Gastroesophageal sphincter (tissue), 4 donors: ENCODE measurements at regions not wholly inside any gene's neighbourhood (a gene's known extent, or its start where the extent isn't known, plus 50 kb on each side); places are given as distances from the start of the nearest gene placed in this dataset.

ENCODE experiments used
- ATAC-seq: fragments of 150-250 bp; one replicate; pipeline ENCODE4 v1.9.1; 2016; ENCODE audit warnings: mild to moderate bottlenecking, moderate library complexity
- H3K27ac ChIP-seq, 4 donors: fragments of 200-600 bp; sonication (generic) in 3 of 4; 1 replicate in 3 of 4; 2 replicates in 1 of 4; pipeline ENCODE4 v1.5.1; 2016 to 2019
- H3K27me3 ChIP-seq: fragments of 200-600 bp; sonication (generic); one replicate; pipeline ENCODE4 v1.5.1; 2019
- H3K36me3 ChIP-seq, 2 donors: fragments of 200-600 bp; sonication (generic); one replicate each; pipeline ENCODE4 v1.5.1; 2019; ENCODE audit warnings: control low read depth in 1 of 2
- H3K4me1 ChIP-seq, 3 donors: fragments of 200-600 bp; sonication (generic); 1 replicate in 2 of 3; 2 replicates in 1 of 3; pipeline ENCODE4 v1.5.1; 2016 to 2019; ENCODE audit warnings: control low read depth in 2 of 3
- H3K4me3 ChIP-seq, 2 donors: fragments of 200-600 bp; sonication (generic); one replicate each; pipeline ENCODE4 v1.5.1; 2019; ENCODE audit warnings: mild to moderate bottlenecking in 1 of 2, moderate library complexity in 1 of 2
- H3K9me3 ChIP-seq, 3 donors: fragments of 200-600 bp; sonication (generic); one replicate each; pipeline ENCODE4 v1.5.1; 2017 to 2019; ENCODE audit warnings: control low read depth in 2 of 3
- EP300 ChIP-seq: sonication (generic); formaldehyde crosslinking; IDR thresholded peaks from one replicate; pipeline ENCODE4 v1.6.1; 2017; ENCODE audit warnings: antibody characterized with exemption, mild to moderate bottlenecking
- POLR2A ChIP-seq, 2 donors: fragments of 450-650 bp; IDR thresholded peaks; one replicate each; pipeline ENCODE4 v1.6.1; 2017; ENCODE audit warnings: antibody characterized with exemption in 2 of 2, mild to moderate bottlenecking in 2 of 2, moderate library complexity in 1 of 2
- POLR2AphosphoS5 ChIP-seq: sonication (generic); formaldehyde crosslinking; IDR thresholded peaks from one replicate; pipeline ENCODE4 v1.6.1; 2017; ENCODE audit warnings: antibody characterized with exemption
- WGBS, 2 donors: methylation state at CpG; one replicate each; pipeline ENCODE4 v1.1.5; 2018; ENCODE audit warnings: low coverage in 1 of 2; 5-methylcytosine and 5-hydroxymethylcytosine counted together
- TF ChIP-seq, protein P1 (sequence below), 4 experiments: fragments of 200-600 bp in 2 of 4; fragments of 450-650 bp in 2 of 4; sonication (generic) in 1 of 4; IDR thresholded peaks; one replicate each; pipeline ENCODE4 v1.5.1; 2017 to 2019; ENCODE audit warnings: antibody characterized with exemption in 4 of 4, mild to moderate bottlenecking in 2 of 4, moderate library complexity in 2 of 4

DNA sequence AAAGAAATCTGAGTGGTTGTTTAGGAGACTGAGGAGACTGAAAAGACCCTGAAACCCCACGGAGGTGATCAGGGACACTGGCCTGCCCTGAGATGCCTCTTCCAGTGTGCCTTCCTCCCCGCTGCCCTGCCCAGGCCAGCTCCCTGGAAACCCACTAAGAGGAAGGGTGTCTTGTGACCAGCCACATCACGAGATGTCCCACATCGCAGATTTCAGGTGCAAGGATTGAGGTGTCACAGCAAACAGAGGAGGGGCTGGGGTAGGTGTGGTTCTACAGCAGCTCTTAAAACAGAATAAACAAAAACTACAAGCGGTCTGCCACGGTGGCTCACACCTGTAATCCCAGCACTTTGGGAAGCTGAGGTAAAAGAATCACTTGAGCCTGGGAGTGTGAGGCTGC, 184.3 kb upstream of the C14orf180 start:
- Histone ChIP-seq H3K9me3 (peaks cover 0 to 45% (median 0%) of the 10 kb centered on the region in 3 donors), H3K4me3 (no peak overlapping the region), H3K27ac (no peak overlapping the region), H3K36me3 (no peaks in the 10 kb centered on the region), H3K4me1 (no peaks in the 10 kb centered on the region), H3K27me3 (peaks cover 53% of the 10 kb centered on the region)
- WGBS, 2 donors = 67 to 89% methylated on average over 2 to 3 of the region's 6 CpGs
- no peak for ATAC-seq
- TF ChIP-seq, protein P1, sequence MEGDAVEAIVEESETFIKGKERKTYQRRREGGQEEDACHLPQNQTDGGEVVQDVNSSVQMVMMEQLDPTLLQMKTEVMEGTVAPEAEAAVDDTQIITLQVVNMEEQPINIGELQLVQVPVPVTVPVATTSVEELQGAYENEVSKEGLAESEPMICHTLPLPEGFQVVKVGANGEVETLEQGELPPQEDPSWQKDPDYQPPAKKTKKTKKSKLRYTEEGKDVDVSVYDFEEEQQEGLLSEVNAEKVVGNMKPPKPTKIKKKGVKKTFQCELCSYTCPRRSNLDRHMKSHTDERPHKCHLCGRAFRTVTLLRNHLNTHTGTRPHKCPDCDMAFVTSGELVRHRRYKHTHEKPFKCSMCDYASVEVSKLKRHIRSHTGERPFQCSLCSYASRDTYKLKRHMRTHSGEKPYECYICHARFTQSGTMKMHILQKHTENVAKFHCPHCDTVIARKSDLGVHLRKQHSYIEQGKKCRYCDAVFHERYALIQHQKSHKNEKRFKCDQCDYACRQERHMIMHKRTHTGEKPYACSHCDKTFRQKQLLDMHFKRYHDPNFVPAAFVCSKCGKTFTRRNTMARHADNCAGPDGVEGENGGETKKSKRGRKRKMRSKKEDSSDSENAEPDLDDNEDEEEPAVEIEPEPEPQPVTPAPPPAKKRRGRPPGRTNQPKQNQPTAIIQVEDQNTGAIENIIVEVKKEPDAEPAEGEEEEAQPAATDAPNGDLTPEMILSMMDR (IDR thresholded peaks at IDR 0.05) = no peak
- TF ChIP-seq POLR2A (IDR thresholded peaks at IDR 0.05) = no peak
- no peak for TF ChIP-seq POLR2AphosphoS5
- TF ChIP-seq EP300 = no peak

DNA sequence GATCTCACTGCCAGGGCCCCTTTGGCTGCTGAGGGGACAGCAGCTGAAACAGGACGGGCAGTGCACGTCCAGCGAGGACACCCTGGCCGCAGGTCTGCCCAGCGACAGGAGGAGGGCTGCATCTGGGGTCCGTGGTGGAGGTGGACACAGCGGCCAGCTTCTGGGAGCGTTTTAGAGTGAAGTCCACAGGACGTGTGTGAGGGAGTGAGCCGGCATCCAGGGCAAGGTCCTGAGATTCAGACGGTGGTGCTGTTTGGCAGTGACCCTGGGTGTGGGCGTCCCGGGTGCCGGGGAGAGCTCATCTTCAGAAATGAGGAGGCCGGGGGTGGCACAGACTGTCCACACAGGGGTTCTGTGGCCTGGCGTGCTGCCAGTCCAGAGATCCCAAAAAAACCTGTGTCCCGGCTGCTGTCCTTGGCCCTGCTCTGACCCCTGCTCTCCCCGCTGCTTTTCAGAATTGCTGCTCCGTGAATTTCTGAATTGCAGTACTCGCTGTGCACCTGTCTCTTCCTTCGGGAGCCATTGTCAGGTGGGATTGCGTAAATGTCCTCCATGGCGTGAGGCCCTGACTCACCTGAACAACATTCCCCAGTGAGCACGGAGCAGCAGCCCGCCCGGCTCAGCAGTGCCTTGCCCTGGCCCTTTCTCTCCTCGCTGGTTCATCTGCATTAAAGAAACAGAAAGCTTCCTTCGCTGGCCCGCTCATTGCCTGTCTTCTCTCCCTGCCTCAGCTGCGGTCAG, 183.5 kb upstream of the C14orf180 start:
- no peak for TF ChIP-seq EP300
- TF ChIP-seq POLR2A (IDR thresholded peaks at IDR 0.05) = no peak
- no peak for TF ChIP-seq POLR2AphosphoS5
- TF ChIP-seq, protein P1 (IDR thresholded peaks at IDR 0.05) = no peak
- Histone ChIP-seq H3K27me3 (peaks cover 53% of the 10 kb centered on the region), H3K9me3 (peaks cover 0 to 48% (median 0%) of the 10 kb centered on the region in 3 donors), H3K4me3 (no peak overlapping the region), H3K4me1 (no peaks in the 10 kb centered on the region), H3K27ac (no peak overlapping the region), H3K36me3 (no peaks in the 10 kb centered on the region)
- WGBS, 2 donors = 85 to 91% methylated on average over 14 to 18 of the region's 30 CpGs
- ATAC-seq = no peak

DNA sequence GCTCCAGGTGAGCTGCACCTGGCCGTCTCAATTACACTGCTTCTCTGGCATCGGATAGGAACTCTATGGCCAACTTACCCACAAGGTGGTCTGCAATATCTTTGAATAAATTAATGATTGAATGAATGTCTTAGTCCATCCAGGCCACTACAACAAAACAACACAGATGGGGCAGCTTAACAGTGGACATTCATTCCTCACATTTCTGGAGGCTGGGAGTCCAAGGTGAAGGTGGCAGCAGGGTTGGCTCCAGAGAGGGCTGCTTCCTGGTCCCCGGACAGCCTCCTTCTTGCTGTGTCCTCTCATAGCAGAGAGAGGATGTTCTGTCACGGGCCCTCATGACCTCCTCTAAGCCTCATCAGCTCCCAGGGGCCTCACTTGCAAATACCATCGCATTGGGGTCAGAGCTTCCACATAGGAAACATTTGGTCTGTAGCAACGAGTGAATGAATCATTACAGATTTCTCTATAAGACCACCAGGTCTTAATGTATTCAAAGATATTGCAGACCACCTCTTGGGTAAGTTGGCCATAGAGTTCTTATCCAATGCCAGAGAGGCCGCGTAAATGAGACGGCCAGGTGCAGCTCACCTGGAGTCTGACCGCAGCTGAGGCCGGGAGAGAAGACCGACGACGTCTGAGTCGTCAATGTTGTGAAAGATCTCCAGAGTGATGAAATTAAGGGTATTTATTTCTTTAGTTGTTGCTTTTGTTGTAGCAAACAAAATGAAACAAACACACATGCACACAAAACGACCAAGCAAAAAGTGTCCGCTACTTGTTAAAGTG, 182.7 kb upstream of the C14orf180 start:
- ATAC-seq = no peak
- Histone ChIP-seq H3K9me3 (peaks cover 0 to 48% (median 0%) of the 10 kb centered on the region in 3 donors), H3K4me3 (no peak overlapping the region), H3K4me1 (no peaks in the 10 kb centered on the region), H3K27me3 (peaks cover 51% of the 10 kb centered on the region), H3K27ac (no peak overlapping the region), H3K36me3 (no peaks in the 10 kb centered on the region)
- TF ChIP-seq POLR2A (IDR thresholded peaks at IDR 0.05) = no peak
- TF ChIP-seq, protein P1 (IDR thresholded peaks at IDR 0.05) = no peak
- no peak for TF ChIP-seq EP300
- no peak for TF ChIP-seq POLR2AphosphoS5
- WGBS, 2 donors = 83 to 95% methylated on average over 6 to 9 of the region's 17 CpGs

DNA sequence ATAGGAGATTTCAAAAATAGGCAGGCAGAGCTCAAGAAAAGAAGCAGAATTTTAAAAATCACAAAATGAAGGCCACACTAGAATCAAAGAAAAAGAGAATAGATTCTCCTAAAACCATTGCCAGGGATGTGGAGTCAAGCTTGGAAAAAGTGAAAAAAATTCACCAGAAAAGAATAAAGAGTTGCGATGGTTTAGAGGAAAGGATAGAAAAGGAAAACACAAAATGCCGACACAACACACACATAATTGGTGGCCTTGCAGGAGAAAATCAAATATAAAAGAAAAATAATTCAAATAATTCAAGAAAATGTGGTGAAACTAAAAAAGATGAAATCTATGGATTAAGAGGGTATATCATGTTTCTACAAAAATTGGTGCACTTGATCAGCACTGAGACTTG, 181.6 kb upstream of the C14orf180 start:
- Histone ChIP-seq H3K4me1 (no peaks in the 10 kb centered on the region), H3K36me3 (no peaks in the 10 kb centered on the region), H3K27me3 (peaks cover 49% of the 10 kb centered on the region), H3K27ac (no peak overlapping the region), H3K4me3 (no peak overlapping the region), H3K9me3 (peaks cover 0 to 48% (median 0%) of the 10 kb centered on the region in 3 donors)
- TF ChIP-seq POLR2AphosphoS5 (no peak), EP300 (no peak), POLR2A (IDR thresholded peaks at IDR 0.05) (no peak)
- TF ChIP-seq, protein P1 (IDR thresholded peaks at IDR 0.05) = no peak
- 95 to 100% methylated on average over 2 of the region's 2 CpGs for WGBS, 2 donors
- ATAC-seq = no peak
